ENCODE measurements at regions not wholly inside any gene's neighbourhood (a gene's known extent, or its start where the extent isn't known, plus 50 kb on each side); places are given as distances from the start of the nearest gene placed in this dataset.

DNA sequence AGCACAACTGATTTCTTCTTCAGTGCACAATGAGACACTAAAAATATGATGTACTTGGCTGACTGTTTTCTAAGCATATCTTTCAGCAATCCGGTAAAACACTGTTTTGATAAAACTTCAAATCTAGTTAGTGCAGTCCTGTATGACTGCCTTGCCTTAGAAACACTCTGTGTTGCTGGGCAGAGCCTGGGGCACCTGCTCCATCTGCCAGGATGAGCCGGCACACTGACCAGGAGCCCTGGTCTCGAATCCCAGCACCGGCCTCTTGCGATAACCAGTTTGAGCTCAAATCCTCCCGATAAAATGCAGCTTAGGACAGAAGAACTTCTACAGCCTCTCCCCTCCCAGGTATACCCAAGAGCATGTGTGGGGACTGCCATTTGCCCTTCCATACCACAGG lies 199.5 kb downstream of the SIPA1L2 start:
- TF ChIP-seq, protein P1, sequence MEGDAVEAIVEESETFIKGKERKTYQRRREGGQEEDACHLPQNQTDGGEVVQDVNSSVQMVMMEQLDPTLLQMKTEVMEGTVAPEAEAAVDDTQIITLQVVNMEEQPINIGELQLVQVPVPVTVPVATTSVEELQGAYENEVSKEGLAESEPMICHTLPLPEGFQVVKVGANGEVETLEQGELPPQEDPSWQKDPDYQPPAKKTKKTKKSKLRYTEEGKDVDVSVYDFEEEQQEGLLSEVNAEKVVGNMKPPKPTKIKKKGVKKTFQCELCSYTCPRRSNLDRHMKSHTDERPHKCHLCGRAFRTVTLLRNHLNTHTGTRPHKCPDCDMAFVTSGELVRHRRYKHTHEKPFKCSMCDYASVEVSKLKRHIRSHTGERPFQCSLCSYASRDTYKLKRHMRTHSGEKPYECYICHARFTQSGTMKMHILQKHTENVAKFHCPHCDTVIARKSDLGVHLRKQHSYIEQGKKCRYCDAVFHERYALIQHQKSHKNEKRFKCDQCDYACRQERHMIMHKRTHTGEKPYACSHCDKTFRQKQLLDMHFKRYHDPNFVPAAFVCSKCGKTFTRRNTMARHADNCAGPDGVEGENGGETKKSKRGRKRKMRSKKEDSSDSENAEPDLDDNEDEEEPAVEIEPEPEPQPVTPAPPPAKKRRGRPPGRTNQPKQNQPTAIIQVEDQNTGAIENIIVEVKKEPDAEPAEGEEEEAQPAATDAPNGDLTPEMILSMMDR (conservative IDR thresholded peaks at IDR 0.05; ENCODE audit: low read depth, low read length), result no peak
- no peak for TF ChIP-seq EZH2 (IDR thresholded peaks at IDR 0.05; ENCODE audit: borderline replicate concordance, low read depth, low read length, poor library complexity, severe bottlenecking)
